Myocyte (in vitro differentiated cells): ENCODE measurements at regions not wholly inside any gene's neighbourhood (a gene's known extent, or its start where the extent isn't known, plus 50 kb on each side); places are given as distances from the start of the nearest gene placed in this dataset.
"Not testable (repeated sequence)": the region's sequence is repeated elsewhere in the genome, so short reads cannot be mapped to it uniquely, and the experiment has no call there.

Experiments
- DNase-seq: peaks from one replicate; pipeline ENCODE4 v3.0.0-alpha.2; 2012; ENCODE audit warnings: low read depth

DNA sequence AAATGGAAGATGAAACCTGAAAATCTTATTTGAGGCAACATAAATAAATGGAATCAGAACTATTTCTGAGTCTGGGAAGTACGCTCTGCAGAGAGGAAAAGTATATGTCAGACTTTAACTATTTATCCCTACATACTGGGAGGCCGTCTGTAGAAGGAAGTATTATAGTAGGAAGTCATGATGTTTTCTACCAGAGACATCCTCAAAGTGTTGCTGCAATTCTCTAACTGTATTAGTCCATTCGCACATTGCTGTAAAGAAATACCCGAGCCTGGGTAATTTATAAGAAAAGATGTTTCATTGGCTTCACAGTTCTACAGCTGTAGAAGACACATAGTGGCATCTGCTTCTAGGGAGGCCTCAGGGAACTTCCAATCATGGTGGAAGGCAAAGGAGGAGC is 88.7 kb upstream of the TBL1X start:
- no peak for DNase-seq

- DNase-seq, result not testable (repeated sequence)
These were observed 87.6 kb upstream of the TBL1X start for GRCh38 chrX:9377216-9377615.

GRCh38 chrX:9378980-9379696 is 85.7 kb upstream of the TBL1X start:
- no peak for DNase-seq

DNA sequence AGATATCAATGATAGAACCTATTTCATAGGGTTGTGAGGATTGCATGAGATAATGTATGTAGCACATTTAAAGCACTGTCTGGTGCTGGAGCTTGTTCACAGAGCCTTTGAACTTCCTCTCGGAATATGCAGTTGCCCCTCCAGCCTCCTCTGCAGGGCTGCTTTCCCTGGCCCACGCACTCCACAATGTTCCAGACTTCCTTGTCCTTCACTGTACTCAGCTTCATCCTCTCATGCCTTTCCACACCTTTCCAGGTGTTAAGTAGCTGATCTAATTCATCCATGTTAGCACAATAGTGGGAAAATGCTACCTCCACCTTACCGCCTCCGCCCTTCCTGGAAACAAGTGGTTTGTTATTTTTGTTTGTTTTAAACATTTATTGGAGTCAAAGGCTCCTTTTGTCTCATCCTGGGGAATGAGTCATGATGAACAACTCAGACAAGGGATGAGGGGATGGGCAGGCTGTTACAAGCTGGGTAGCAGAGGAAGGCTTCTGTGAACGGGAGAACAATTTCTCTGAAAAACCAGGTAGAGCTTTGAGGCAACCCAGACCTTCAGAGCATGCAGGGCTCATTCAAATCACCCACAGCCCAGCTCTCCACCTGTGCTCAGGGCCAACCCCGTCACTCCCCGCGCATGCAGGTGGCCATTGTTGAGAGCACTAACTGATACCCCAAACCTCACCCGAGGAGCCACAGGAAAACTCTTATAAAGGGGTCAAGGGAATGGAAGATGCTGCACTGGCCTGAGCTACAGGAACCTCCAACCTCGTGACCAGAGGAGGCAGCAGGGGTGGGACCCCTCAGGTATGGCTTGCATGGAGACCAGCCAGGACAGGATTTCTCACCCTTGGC is 84.9 kb upstream of the TBL1X start:
- DNase-seq, result no peak

- no peak for DNase-seq
These were observed 81.2 kb upstream of the TBL1X start for GRCh38 chrX:9383655-9384054.

DNA sequence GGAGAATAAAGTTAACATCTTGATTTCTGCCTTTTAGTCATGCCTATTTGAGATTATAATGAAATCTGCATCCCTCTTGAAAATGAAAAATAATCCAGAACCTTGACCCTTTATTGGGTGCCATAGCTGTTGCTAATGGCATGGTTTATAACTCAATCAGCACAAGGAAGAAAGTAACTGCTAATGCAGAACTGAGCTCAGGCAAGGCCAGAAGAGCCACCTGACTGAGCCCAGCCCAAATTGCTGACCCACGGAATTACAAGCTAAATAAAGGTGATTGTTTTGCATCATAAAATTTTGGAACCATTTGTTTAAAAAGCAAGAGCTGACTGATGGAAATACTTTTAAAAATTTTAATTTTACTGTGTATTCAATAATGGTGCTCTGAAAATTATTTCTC is 76.4 kb upstream of the TBL1X start:
- no peak for DNase-seq

DNA sequence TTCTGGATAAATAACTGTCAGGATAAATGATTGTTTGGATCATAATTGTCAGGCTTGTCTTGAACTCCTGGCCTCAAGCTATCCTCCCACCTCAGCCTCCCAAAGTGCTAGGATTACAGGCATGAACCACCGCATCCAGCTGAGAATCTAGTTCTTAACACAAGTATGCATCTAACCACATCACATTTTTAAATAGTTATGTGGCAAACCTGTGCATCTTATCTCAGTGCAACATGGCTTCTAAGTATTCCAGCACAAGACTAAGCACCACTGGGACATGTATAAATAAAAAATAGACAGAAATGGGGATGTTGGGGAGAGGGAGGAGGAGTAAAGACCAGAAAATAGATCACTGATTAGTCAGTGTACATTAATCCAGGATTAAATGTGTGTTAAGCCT is 74.7 kb upstream of the TBL1X start:
- no peak for DNase-seq

- DNase-seq, result peak; percentile 3
These were observed 74.0 kb upstream of the TBL1X start for GRCh38 chrX:9390693-9391368.

GRCh38 chrX:9392445-9392844 is 72.4 kb upstream of the TBL1X start:
- DNase-seq, result no peak

DNA sequence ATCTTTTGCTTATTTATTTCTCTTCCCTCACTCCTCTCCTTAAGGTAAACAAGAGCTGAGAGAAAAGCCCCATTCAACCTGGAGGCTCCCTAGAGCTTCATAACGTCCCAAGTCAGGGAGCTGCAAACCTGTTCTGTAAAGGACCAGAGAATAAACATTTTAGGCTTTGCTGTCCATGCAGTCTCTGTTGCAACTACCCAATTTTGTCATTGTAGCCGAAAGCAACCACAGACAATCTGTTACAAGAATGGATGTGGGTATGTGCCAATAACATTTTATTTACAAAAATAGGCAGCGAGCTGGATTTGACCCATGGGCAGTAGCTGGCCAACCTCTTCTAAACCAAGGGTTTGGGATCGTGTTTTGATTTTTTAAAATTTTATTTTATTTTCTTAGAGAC is 71.3 kb upstream of the TBL1X start:
- DNase-seq, result no peak

GRCh38 chrX:9394212-9394611 is 70.6 kb upstream of the TBL1X start:
- DNase-seq, result no peak

DNA sequence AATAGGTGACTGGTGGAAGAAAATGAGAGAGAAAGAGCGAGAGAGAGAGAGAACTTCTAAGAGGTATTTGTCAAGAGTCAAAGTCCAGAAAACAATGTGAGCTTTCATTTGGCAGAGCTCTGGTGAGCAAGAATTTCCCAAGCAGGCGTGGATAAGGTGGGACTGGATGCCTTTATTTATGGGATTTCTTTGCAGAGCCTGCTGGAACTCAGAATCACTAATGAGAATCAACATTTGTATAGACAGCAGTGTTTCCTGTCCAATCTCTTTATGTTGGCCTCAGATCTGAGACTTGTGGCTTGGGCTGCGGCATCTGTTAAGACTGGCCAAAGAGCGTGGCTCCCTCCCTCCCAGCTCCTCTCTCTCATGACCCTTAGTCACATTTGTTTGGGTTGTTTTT is 67.9 kb upstream of the TBL1X start:
- peak; percentile 17 for DNase-seq

- DNase-seq, result no peak
These were observed 63.8 kb upstream of the TBL1X start for GRCh38 chrX:9401051-9401450.

DNA sequence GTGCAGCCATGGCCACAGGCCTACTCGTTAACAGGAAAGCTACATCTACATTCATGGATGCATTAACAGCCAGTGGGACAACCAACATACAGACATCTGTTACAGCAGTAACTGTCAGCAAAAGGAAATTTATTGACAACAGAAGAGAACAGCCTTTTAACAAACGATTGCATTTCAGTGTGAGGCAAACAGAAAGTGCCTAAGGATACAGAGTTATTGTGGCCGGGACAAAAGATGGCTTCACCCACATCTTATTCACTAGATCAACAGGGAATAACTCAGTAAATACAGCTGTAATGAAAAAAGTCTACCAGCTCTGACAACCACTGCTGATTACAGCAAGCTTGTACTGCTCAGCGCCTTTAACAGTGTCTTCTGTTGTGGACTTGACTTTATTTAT is 61.5 kb upstream of the TBL1X start:
- no peak for DNase-seq

DNA sequence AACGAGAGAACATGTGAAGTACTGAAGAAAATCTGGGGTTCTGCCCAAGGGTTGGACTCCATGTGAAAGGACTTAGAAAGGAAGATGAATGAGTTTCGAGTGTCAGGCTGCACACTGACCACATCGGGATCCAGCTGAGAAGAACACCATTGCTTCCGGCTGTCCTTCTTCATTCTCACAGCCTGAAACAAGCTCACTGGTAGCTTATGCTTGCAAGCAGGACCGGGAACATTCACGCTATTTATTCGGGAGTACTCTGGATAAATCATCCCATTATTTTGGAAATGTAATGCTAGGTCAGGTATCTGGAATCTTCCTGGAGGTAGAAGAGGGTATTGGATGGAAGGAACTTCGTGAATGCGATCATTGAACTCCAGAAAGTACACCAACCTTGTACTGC is 59.2 kb upstream of the TBL1X start:
- DNase-seq, result not testable (repeated sequence)

GRCh38 chrX:9410889-9411288 is 54.0 kb upstream of the TBL1X start:
- DNase-seq, result not testable (repeated sequence)

- not testable (repeated sequence) for DNase-seq
These were observed 53.2 kb upstream of the TBL1X start for GRCh38 chrX:9411682-9412081.

- peak; percentile 84 for DNase-seq
These were observed 50.4 kb upstream of the TBL1X start for GRCh38 chrX:9414416-9414815.
